HCT116 (cell line): ENCODE measurements at regions not wholly inside any gene's neighbourhood (a gene's known extent, or its start where the extent isn't known, plus 50 kb on each side); places are given as distances from the start of the nearest gene placed in this dataset.

Experiments used
- ATAC-seq: fragments of 200-7000 bp; cut with Tn5 transposase; 2 replicates; pipeline ENCODE4 v1.9.1; 2020; ENCODE audit warnings: mild to moderate bottlenecking, moderate library complexity
- BruUV-seq: library from RNA; stranded (reverse); fragments of 400-500 nt; replicated peaks from 2 replicates; lab custom pipeline; 2021; lab: Mats Ljungman, UMichigan
- CTCF ChIA-PET: fragments of 300-600 bp; sonication (Branson Sonifier 250); formaldehyde crosslinking; loops from one replicate; lab custom pipeline; 2021; ENCODE audit warnings: antibody characterized with exemption; lab: Charles Lee
- POLR2A ChIA-PET: fragments of 300-600, 350-600 bp; sonication (Branson Sonifier 250); formaldehyde crosslinking; loops from one replicate; lab custom pipeline; 2021; ENCODE audit warnings: antibody characterized with exemption; lab: Charles Lee
- RAD21 ChIA-PET, 2 experiments: fragments of 300-600 bp; sonication (Branson Sonifier 250); formaldehyde crosslinking; loops; one replicate each; lab custom pipeline; 2023; ENCODE audit warnings: low total read pairs in 2 of 2; ENCODE audit not compliant: uncharacterized antibody in 2 of 2, unreplicated experiment in 2 of 2, low non-redundant PET in 1 of 2; lab: Charles Lee
- DNase-seq: peaks from one replicate; pipeline ENCODE4 v3.0.0-alpha.2; 2010; ENCODE audit warnings: low read depth, low spot score
- H2AFZ ChIP-seq: fragments of 200-600 bp; shearing (Covaris generic), sonication (generic); 2 replicates; pipeline ENCODE4 v1.6.1; 2017; ENCODE audit warnings: low read depth, mixed run types, mixed read lengths, antibody characterized with exemption, low read length; ENCODE audit not compliant: poor library complexity, severe bottlenecking
- H3K27ac ChIP-seq: 2 replicates; pipeline ENCODE4 v1.5.1; 2012; ENCODE audit warnings: low read depth, low read length
- H3K27me3 ChIP-seq: fragments of 200-600 bp; sonication (generic); 2 replicates; pipeline ENCODE4 v1.6.1; 2016; ENCODE audit warnings: mixed run types, low read length, mixed read lengths; ENCODE audit not compliant: insufficient read depth
- H3K36me3 ChIP-seq, 2 experiments: fragments of 200-500 bp in 1 of 2; fragments of 200-600 bp in 1 of 2; sonication (Bioruptor generic) in 1 of 2; sonication (generic) in 1 of 2; 2 replicates each; pipeline versions ENCODE4 v1.5.1 to v1.6.1; 2014 to 2016; ENCODE audit warnings: low read length in 2 of 2, inconsistent platforms in 1 of 2, mixed read lengths in 1 of 2, mixed run types in 1 of 2; ENCODE audit not compliant: insufficient read depth in 2 of 2, control insufficient read depth in 1 of 2
- H3K4me1 ChIP-seq, 2 experiments: fragments of 200-600 bp in 1 of 2; sonication (generic) in 1 of 2; 2 replicates each; pipeline versions ENCODE4 v1.5.1 to v1.6.1; 2012 to 2017; ENCODE audit warnings: low read length in 2 of 2, inconsistent platforms in 1 of 2, mild to moderate bottlenecking in 1 of 2, mixed read lengths in 1 of 2, mixed run types in 1 of 2, moderate library complexity in 1 of 2; ENCODE audit not compliant: insufficient read depth in 2 of 2, control insufficient read depth in 1 of 2
- H3K4me2 ChIP-seq: fragments of 200-600 bp; sonication (generic); 2 replicates; pipeline ENCODE4 v1.6.1; 2017; ENCODE audit warnings: mixed run types, low read length, mixed read lengths
- H3K4me3 ChIP-seq, 2 experiments: fragments of 200-600 bp in 1 of 2; sonication (generic) in 1 of 2; replicated peaks in 1 of 2; 2 replicates each; pipeline ENCODE4 v1.5.1; 2011 to 2016; ENCODE audit warnings: low read length in 2 of 2, control low read depth in 1 of 2, low read depth in 1 of 2, mild to moderate bottlenecking in 1 of 2, mixed read lengths in 1 of 2, mixed run types in 1 of 2
- H3K79me2 ChIP-seq: fragments of 200-600 bp; sonication (generic); 2 replicates; pipeline ENCODE4 v1.6.1; 2017; ENCODE audit warnings: mild to moderate bottlenecking, mixed run types, low read length, moderate library complexity, mixed read lengths; ENCODE audit not compliant: insufficient read depth
- H3K9ac ChIP-seq: fragments of 200-600 bp; sonication (generic); 2 replicates; pipeline ENCODE4 v1.6.1; 2016; ENCODE audit warnings: low read length, mixed read lengths
- H3K9me2 ChIP-seq: fragments of 200-600 bp; sonication (generic), shearing (Covaris generic); 2 replicates; pipeline ENCODE4 v1.6.1; 2017; ENCODE audit warnings: mixed run types, mild to moderate bottlenecking, moderate library complexity; ENCODE audit not compliant: insufficient read depth
- H3K9me3 ChIP-seq, 2 experiments: fragments of 200-500 bp in 1 of 2; fragments of 200-600 bp in 1 of 2; sonication (Bioruptor generic) in 1 of 2; sonication (generic) in 1 of 2; 2 replicates each; pipeline ENCODE4 v1.6.1; 2014 to 2017; ENCODE audit warnings: low read length in 2 of 2, mixed read lengths in 2 of 2, inconsistent platforms in 1 of 2, low read depth in 1 of 2, mild to moderate bottlenecking in 1 of 2, mixed run types in 1 of 2, moderate library complexity in 1 of 2; ENCODE audit not compliant: control insufficient read depth in 1 of 2, insufficient read depth in 1 of 2
- H4K20me1 ChIP-seq: fragments of 200-600 bp; sonication (generic), shearing (Covaris generic); 2 replicates; pipeline ENCODE4 v1.6.1; 2017; ENCODE audit warnings: mixed run types, mild to moderate bottlenecking, moderate library complexity; ENCODE audit not compliant: insufficient read depth
- ATF3 ChIP-seq: IDR thresholded peaks from 2 replicates; pipeline ENCODE4 v1.6.1; 2012
- CEBPB ChIP-seq: IDR thresholded peaks from 2 replicates; pipeline ENCODE4 v1.6.1; 2012; ENCODE audit warnings: low read depth
- CTCF ChIP-seq, 3 experiments: fragments of 200-600 bp in 1 of 3; sonication (generic) in 1 of 3; IDR thresholded peaks in 2 of 3; conservative IDR thresholded peaks in 1 of 3; 2 replicates each; pipeline ENCODE4 v1.5.1; 2012 to 2017; ENCODE audit warnings: low read depth in 2 of 3, low read length in 2 of 3, antibody characterized with exemption in 1 of 3, borderline replicate concordance in 1 of 3, control low read depth in 1 of 3, mild to moderate bottlenecking in 1 of 3, mixed read lengths in 1 of 3, mixed run types in 1 of 3, moderate library complexity in 1 of 3; ENCODE audit not compliant: insufficient read depth in 1 of 3
- ELF1 ChIP-seq: IDR thresholded peaks from 2 replicates; pipeline ENCODE4 v1.6.1; 2012; ENCODE audit warnings: low read depth, borderline replicate concordance
- EZH2phosphoT487 ChIP-seq: fragments of 200-600 bp; IDR thresholded peaks from 2 replicates; pipeline ENCODE4 v1.6.1; 2018; ENCODE audit warnings: antibody characterized with exemption, borderline replicate concordance
- FOSL1 ChIP-seq: IDR thresholded peaks from 2 replicates; pipeline ENCODE4 v1.6.1; 2012; ENCODE audit warnings: low read depth
- JUND ChIP-seq: IDR thresholded peaks from 2 replicates; pipeline ENCODE4 v1.6.1; 2012
- MAX ChIP-seq: IDR thresholded peaks from 2 replicates; pipeline ENCODE4 v1.6.1; 2012
- POLR2A ChIP-seq: IDR thresholded peaks from 2 replicates; pipeline ENCODE4 v1.7.0; 2011; ENCODE audit warnings: borderline replicate concordance; ENCODE audit not compliant: insufficient read depth, insufficient read length; ENCODE audit errors: extremely low read depth
- POLR2AphosphoS5 ChIP-seq: IDR thresholded peaks from 2 replicates; pipeline ENCODE4 v1.6.1; 2011; ENCODE audit warnings: mild to moderate bottlenecking, low read depth, low read length, moderate library complexity
- RAD21 ChIP-seq: IDR thresholded peaks from 2 replicates; pipeline ENCODE4 v1.6.1; 2012; ENCODE audit warnings: low read depth, mild to moderate bottlenecking
- REST ChIP-seq: IDR thresholded peaks from 2 replicates; pipeline ENCODE4 v1.6.1; 2012; ENCODE audit warnings: low read depth
- SIN3A ChIP-seq: IDR thresholded peaks from 2 replicates; pipeline ENCODE4 v1.6.1; 2012; ENCODE audit warnings: low read depth
- SP1 ChIP-seq: IDR thresholded peaks from 2 replicates; pipeline ENCODE4 v1.6.1; 2012; ENCODE audit warnings: low read depth
- TCF7L2 ChIP-seq: IDR thresholded peaks from 2 replicates; pipeline ENCODE4 v1.7.0; 2011; ENCODE audit warnings: borderline replicate concordance, inconsistent platforms; ENCODE audit not compliant: insufficient read depth, insufficient read length; ENCODE audit errors: extremely low read depth
- YY1 ChIP-seq: IDR thresholded peaks from 2 replicates; pipeline ENCODE4 v1.6.1; 2011; ENCODE audit warnings: low read length, low read depth, moderate library complexity, mild to moderate bottlenecking; ENCODE audit not compliant: insufficient replicate concordance; ENCODE audit errors: extremely low read depth
- ZFX ChIP-seq: fragments of 450-650 bp; IDR thresholded peaks from 2 replicates; pipeline ENCODE4 v1.6.1; 2017
- intact Hi-C: fragments of 100-400 bp; cut with micrococcal nuclease; formaldehyde crosslinking; loops from 2 replicates; pipeline ENCODE4 v1.10.0; 2022

DNA sequence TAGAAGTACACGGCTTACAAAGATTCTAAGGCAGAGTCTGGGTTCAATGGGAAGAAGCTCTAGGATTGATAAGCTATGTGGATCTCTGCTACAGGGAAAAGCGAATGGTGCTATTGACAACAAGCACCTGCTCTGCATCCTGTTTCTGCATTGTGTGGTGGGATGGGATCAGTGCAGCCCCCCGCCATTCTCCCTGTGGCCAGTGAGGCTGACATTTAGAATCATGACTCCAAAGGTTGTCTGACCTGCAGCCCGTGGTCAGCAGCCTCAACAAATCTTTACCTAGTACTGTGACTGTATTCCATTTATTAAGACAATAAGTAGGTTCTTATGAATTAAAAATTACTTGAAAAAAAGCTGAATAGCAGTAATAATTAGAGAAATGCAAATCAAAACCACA is 1477.0 kb upstream of the TMEM132C start:
- Histone ChIP-seq H3K9ac (no peak overlapping the region), H3K79me2 (no peaks in the 10 kb centered on the region), H2AFZ (no peak overlapping the region), H3K4me2 (no peak overlapping the region), H3K27me3 (no peaks in the 10 kb centered on the region), H3K36me3 (no peaks in the 10 kb centered on the region), H3K9me3 (no peaks in the 10 kb centered on the region), H3K27ac (no peak overlapping the region)
- intact Hi-C loops, result no loop called here
- CTCF ChIA-PET, result no interaction called here
- DNase-seq, result no peak
- no peak for ATAC-seq
- TF ChIP-seq ELF1 (no peak), SIN3A (no peak), EZH2phosphoT487 (no peak), ATF3 (no peak), POLR2AphosphoS5 (no peak), ZFX (no peak), CEBPB (no peak), SP1 (no peak), TCF7L2 (no peak), FOSL1 (no peak), CTCF (IDR thresholded peaks at IDR 0.05 in 2 of 3, conservative IDR thresholded peaks at IDR 0.05 in 1 of 3; ENCODE audit: borderline replicate concordance in 1 of 3, insufficient read depth in 1 of 3, low read depth in 2 of 3, low read length in 2 of 3) (no peak), MAX (no peak), YY1 (no peak), REST (no peak), RAD21 (no peak), JUND (no peak), POLR2A (no peak)
- TF ChIP-seq, all 23 proteins: peak for 0
- H4K20me1 ChIP-seq, result no peaks in the 10 kb centered on the region
- H3K9me2 ChIP-seq, result no peaks in the 10 kb centered on the region
- BruUV-seq, result no TSS peak
- POLR2A ChIA-PET, result no interaction called here
- no peaks in the 10 kb centered on the region for H3K4me1 ChIP-seq
- RAD21 ChIA-PET, result interaction anchor here in 1 of 2 experiments (0.5 kb wide), 1 partner anchor 86 kb away, joined by 4 read pairs; no protein-coding TSS in a partner anchor
- no peak overlapping the region for H3K4me3 ChIP-seq
